Tibial nerve (tissue), 4 donors: ENCODE measurements at regions not wholly inside any gene's neighbourhood (a gene's known extent, or its start where the extent isn't known, plus 50 kb on each side); places are given as distances from the start of the nearest gene placed in this dataset.

Source experiments
- DNase-seq, 2 donors: peaks; one replicate each; pipeline ENCODE4 v3.0.0-alpha.2; 2019; ENCODE audit warnings: low spot score in 2 of 2
- H3K27ac ChIP-seq, 4 donors: fragments of 200-600 bp; sonication (generic) in 3 of 4; one replicate each; pipeline ENCODE4 v1.5.1; 2017 to 2019; ENCODE audit warnings: mild to moderate bottlenecking in 1 of 4
- H3K27me3 ChIP-seq, 2 donors: fragments of 200-600 bp; sonication (generic) in 1 of 2; one replicate each; pipeline versions ENCODE4 v1.5.1 to v1.6.0; 2017 to 2019
- H3K36me3 ChIP-seq, 3 donors: fragments of 200-600 bp; sonication (generic); one replicate each; pipeline ENCODE4 v1.5.1; 2018 to 2019
- H3K4me1 ChIP-seq, 4 donors: fragments of 200-600 bp; sonication (generic) in 3 of 4; one replicate each; pipeline ENCODE4 v1.5.1; 2017 to 2019
- H3K4me3 ChIP-seq, 4 donors: fragments of 200-600 bp; sonication (generic) in 3 of 4; one replicate each; pipeline ENCODE4 v1.5.1; 2017 to 2019; ENCODE audit warnings: mild to moderate bottlenecking in 1 of 4, moderate library complexity in 1 of 4
- H3K9me3 ChIP-seq, 4 donors: fragments of 200-600 bp; sonication (generic) in 3 of 4; one replicate each; pipeline ENCODE4 v1.5.1; 2017 to 2019
- CTCF ChIP-seq, 5 experiments: fragments of 200-600 bp in 3 of 5; fragments of 450-650 bp in 2 of 5; sonication (generic) in 3 of 5; IDR thresholded peaks; one replicate each; pipeline ENCODE4 v1.5.1; 2016 to 2019; ENCODE audit warnings: antibody characterized with exemption in 5 of 5, mild to moderate bottlenecking in 3 of 5, moderate library complexity in 2 of 5
- EP300 ChIP-seq, 2 donors: sonication (generic); formaldehyde crosslinking; IDR thresholded peaks; one replicate each; pipeline ENCODE4 v1.6.1; 2017; ENCODE audit warnings: antibody characterized with exemption in 2 of 2, mild to moderate bottlenecking in 1 of 2
- POLR2A ChIP-seq, 2 donors: fragments of 450-650 bp; IDR thresholded peaks; one replicate each; pipeline ENCODE4 v1.6.1; 2017; ENCODE audit warnings: antibody characterized with exemption in 2 of 2, mild to moderate bottlenecking in 2 of 2, moderate library complexity in 2 of 2
- WGBS, 2 donors: methylation state at CpG; one replicate each; pipeline ENCODE4 v1.1.5; 2018; 5-methylcytosine and 5-hydroxymethylcytosine counted together

GRCh38 chr16:56140645-56141044, 50.6 kb upstream of the GNAO1 start:
- H3K27ac ChIP-seq = no peak overlapping the region
- no peak for TF ChIP-seq POLR2A (IDR thresholded peaks at IDR 0.05)
- no peak for TF ChIP-seq EP300 (IDR thresholded peaks at IDR 0.05)
- TF ChIP-seq CTCF (IDR thresholded peaks at IDR 0.05) = no peak
- DNase-seq = no peak
- no peaks in the 10 kb centered on the region for H3K9me3 ChIP-seq
- no peak overlapping the region for H3K4me3 ChIP-seq
- H3K27me3 ChIP-seq = no peaks in the 10 kb centered on the region
- H3K4me1 ChIP-seq = no peaks in the 10 kb centered on the region
- H3K36me3 ChIP-seq = no peaks in the 10 kb centered on the region

GRCh38 chr16:56137269-56137668, 54.0 kb upstream of the GNAO1 start:
- no peaks in the 10 kb centered on the region for H3K9me3 ChIP-seq
- DNase-seq = no peak
- H3K4me3 ChIP-seq = no peak overlapping the region
- no peaks in the 10 kb centered on the region for H3K4me1 ChIP-seq
- H3K27ac ChIP-seq = no peak overlapping the region
- TF ChIP-seq POLR2A (IDR thresholded peaks at IDR 0.05) = no peak
- no peak for TF ChIP-seq EP300 (IDR thresholded peaks at IDR 0.05)
- TF ChIP-seq CTCF (IDR thresholded peaks at IDR 0.05) = no peak
- WGBS, 2 donors = 75 to 82% methylated on average over 5 of the region's 5 CpGs
- H3K36me3 ChIP-seq = no peaks in the 10 kb centered on the region
- no peaks in the 10 kb centered on the region for H3K27me3 ChIP-seq

GRCh38 chr16:56136256-56136655, 55.0 kb upstream of the GNAO1 start:
- no peaks in the 10 kb centered on the region for H3K36me3 ChIP-seq
- H3K27ac ChIP-seq = no peak overlapping the region
- no peaks in the 10 kb centered on the region for H3K27me3 ChIP-seq
- no peaks in the 10 kb centered on the region for H3K4me1 ChIP-seq
- no peak for DNase-seq
- TF ChIP-seq CTCF (IDR thresholded peaks at IDR 0.05) (no peak), POLR2A (IDR thresholded peaks at IDR 0.05) (no peak), EP300 (IDR thresholded peaks at IDR 0.05) (no peak)
- no peak overlapping the region for H3K4me3 ChIP-seq
- no peaks in the 10 kb centered on the region for H3K9me3 ChIP-seq
- 56 to 64% methylated on average over 3 of the region's 3 CpGs for WGBS, 2 donors

- Histone ChIP-seq H3K4me1 (no peaks in the 10 kb centered on the region), H3K27ac (no peak overlapping the region), H3K36me3 (no peaks in the 10 kb centered on the region), H3K9me3 (no peaks in the 10 kb centered on the region), H3K4me3 (no peak overlapping the region), H3K27me3 (no peaks in the 10 kb centered on the region)
- WGBS, 2 donors = 57 to 65% methylated on average over 1 of the region's 1 CpG
- TF ChIP-seq EP300 (IDR thresholded peaks at IDR 0.05) = no peak
- TF ChIP-seq POLR2A (IDR thresholded peaks at IDR 0.05) = no peak
- TF ChIP-seq CTCF (IDR thresholded peaks at IDR 0.05) = no peak
- no peak for DNase-seq
Observed at GRCh38 chr16:56134790-56135189, 56.5 kb upstream of the GNAO1 start.

GRCh38 chr16:56125922-56126321, 65.4 kb upstream of the GNAO1 start:
- 93 to 97% methylated on average over 1 of the region's 1 CpG for WGBS, 2 donors
- Histone ChIP-seq H3K4me3 (no peak overlapping the region), H3K9me3 (no peaks in the 10 kb centered on the region), H3K27ac (no peak overlapping the region), H3K36me3 (no peaks in the 10 kb centered on the region), H3K27me3 (no peaks in the 10 kb centered on the region), H3K4me1 (no peaks in the 10 kb centered on the region)
- DNase-seq = no peak
- no peak for TF ChIP-seq POLR2A (IDR thresholded peaks at IDR 0.05)
- no peak for TF ChIP-seq CTCF (IDR thresholded peaks at IDR 0.05)
- TF ChIP-seq EP300 (IDR thresholded peaks at IDR 0.05) = no peak
